Fibroblast of skin of right biceps (primary cell): ENCODE measurements at regions not wholly inside any gene's neighbourhood (a gene's known extent, or its start where the extent isn't known, plus 50 kb on each side); places are given as distances from the start of the nearest gene placed in this dataset.
A peak's percentile ranks its signal among the peaks of the same experiment; 100 is the strongest.
"Not testable (repeated sequence)": the region's sequence is repeated elsewhere in the genome, so short reads cannot be mapped to it uniquely, and the experiment has no call there.

ENCODE experiments used
- DNase-seq: peaks from one replicate; pipeline ENCODE4 v3.0.0-alpha.2; 2013

DNA sequence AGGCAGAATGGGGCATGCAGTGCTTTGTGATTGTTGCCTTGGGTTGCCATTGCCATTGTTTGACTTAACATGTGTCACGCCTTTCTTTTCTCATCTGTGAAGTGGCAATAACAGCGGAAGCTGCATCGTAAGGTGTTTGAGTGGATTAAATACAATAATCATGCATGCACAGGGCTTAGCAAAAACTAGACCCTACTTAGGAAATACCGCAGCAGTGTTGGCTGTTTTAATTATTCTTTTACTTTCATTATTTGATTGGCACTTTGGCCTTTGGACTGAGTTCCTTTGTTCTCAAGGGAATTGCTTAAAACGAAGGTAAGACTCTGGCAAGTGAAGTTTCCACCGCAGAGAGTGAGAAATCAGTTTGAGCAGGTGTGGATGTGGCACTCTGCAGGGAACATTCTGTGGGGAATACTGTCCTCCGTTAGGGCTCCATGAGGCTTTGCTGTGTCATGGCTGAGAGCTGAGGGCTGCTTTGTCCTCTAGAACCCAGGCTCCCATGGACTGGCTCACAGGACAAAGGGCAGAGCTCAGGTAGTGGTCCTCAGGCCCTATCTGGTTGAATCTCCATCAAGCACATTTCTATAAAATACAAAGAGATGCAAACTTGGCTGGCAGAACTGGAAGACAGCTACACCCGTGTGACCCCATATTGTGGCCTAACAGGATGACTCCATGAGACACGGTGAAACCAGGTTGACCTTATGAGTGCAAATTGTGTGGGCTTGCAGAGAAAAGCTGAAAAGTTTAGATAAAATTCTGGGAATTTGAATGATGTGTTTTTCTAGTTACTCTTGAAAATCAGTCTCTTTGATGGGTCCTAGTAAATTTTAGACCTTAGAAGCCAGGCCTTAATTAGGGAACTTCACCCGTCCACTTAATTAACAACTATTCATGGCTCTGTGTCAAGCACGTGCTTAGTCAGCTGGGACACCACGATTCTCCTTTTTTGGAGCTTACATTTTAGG lies 407.2 kb downstream of the KCNRG start:
- no peak for DNase-seq

- DNase-seq, result no peak
These were observed 409.7 kb downstream of the KCNRG start for GRCh38 chr13:50424993-50425392.

GRCh38 chr13:50425772-50426171 lies 410.5 kb downstream of the KCNRG start:
- no peak for DNase-seq

- no peak for DNase-seq
These were observed 411.7 kb downstream of the KCNRG start for GRCh38 chr13:50426927-50427326.

GRCh38 chr13:50427511-50427910 lies 412.3 kb downstream of the KCNRG start:
- DNase-seq, result not testable (repeated sequence)

DNA sequence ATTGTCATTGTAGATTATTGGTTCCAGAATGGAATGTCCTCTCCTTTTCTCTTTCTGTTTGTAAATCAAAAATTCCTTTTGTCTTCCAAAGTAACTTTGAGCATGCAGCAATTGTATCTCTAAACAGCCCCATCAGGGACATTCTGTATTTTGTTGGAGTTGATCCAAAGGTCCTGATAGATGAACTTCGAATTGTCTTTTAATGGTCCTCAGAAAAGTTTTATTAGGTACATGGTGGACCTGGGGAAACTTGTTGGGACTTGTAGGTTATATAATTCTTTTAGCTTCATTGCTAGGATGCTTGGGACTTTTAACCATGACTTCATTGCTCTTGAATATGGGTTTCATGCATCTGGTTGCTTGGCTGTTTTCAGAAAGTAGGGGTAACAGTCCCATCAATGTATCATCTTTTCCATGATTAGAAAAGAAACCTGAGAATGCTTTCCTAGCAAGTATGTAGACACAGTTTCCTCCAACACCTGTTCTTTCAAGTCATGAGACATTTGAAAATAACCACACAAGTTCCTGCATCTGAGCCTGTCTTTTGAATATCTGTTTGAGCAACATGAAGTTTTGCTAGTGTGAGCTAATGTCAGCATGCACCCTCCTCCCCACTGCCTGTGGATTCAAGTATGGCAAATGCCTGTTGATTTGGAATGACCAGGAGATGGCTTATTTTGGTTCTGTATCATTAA lies 413.1 kb downstream of the KCNRG start:
- DNase-seq, result no peak

DNA sequence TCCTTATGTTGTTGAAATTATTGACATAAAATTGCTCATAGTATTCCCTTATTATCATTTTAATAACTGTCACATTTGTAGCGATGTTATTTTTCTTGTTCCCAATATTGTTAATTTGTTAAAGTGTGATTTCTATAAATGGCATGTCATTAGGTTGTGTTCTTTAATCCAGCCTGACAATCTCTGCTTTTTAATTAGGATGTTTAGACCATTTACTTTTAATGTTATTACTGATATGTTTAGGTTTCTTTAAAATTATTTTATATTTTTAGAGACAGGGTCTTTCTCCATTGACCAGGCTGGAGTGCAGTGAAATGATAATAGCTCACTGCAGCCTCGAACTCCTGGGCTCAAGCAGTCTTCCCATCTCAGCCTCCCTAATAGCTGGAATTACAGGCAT lies 408.5 kb downstream of the DLEU7 start:
- no peak for DNase-seq

DNA sequence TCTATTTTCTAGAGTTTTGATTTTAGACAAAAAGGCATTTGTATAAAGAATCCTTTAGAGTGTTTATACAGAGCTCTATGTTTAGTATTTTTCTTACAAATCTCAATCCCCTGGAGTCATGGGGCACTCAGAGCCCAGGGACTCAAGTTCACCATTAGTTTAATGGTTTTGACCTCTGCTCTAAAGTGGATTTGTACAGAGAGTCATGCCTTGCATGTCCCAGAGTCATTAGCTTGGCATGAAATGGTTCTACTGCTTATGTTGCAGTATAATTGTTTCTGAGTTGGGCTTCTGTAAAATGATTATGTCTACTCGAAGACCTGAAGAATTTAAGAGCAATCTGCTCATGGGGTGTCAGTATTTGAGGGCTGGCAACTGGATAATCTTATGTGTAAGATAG lies 406.2 kb downstream of the DLEU7 start:
- peak; percentile 30 for DNase-seq

GRCh38 chr13:50438351-50438750 lies 405.1 kb downstream of the DLEU7 start:
- no peak for DNase-seq

DNA sequence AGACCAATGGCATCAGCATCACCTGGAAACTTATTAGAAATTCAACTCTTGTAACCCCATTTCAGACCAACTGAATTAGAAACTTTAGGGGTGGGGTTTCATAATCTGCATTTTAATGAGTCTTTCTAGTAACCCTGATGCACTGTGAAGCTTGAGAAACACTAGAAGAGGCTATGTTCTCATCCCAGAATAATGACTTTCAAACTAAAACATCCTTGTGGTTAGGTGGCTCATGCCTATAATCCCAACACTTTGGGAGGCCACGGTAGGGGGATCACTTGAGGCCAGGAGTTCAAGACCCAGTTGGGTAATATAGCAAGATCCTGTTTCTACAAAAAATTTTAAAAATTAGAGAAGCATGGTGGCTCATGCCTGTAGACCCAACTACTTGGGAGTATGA lies 402.4 kb downstream of the DLEU7 start:
- DNase-seq, result peak; percentile 56

DNA sequence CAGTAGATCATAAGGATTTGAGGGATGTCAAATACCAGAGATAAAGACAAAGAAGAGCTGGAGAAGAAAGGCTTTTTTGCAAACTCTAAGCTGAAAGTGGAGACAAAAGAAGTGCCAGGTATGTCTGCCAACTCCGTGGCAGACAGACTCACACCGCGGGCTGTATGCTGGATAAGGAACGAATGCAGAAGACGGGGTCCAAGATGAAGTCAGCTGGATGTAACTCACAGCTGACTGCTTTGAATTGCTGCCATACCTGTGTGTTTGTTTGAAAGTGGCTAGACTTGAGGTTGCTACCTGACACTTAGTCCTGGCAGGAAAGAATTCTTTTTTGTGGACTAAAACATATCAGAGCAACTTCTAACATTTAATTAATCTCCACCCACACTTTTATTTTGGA lies 398.8 kb downstream of the DLEU7 start:
- no peak for DNase-seq

GRCh38 chr13:50446611-50447010 lies 396.9 kb downstream of the DLEU7 start:
- peak; percentile 73 for DNase-seq

DNA sequence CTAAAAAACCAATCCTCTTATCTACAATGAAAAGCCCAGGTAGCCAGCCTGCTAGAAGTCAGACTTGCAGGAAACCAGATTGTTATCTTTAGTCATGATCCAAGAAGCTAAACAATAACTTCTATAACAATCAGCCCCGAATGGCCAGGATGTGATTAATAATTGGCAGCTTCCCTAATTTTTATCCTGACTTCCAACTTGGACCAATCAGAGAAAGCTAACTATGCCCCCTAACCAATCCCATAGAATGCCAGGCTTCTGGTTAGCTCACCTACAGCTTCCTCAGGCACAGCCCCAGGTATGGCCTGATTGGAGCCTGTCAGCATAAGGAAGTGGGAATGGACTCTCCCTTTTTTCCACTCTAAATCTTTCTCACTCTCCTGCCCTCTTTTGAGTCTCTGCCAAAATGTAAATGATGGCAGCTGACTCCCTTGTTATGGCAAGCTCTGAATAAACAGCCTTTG lies 394.9 kb downstream of the DLEU7 start:
- no peak for DNase-seq

GRCh38 chr13:50449465-50449864 lies 394.0 kb downstream of the DLEU7 start:
- no peak for DNase-seq

- no peak for DNase-seq
These were observed 393.2 kb downstream of the DLEU7 start for GRCh38 chr13:50450279-50450678.

GRCh38 chr13:50451609-50452008 lies 391.9 kb downstream of the DLEU7 start:
- DNase-seq, result no peak

- no peak for DNase-seq
These were observed 391.5 kb downstream of the DLEU7 start for GRCh38 chr13:50452028-50452427.

- DNase-seq, result no peak
These were observed 390.7 kb downstream of the DLEU7 start for GRCh38 chr13:50452756-50453155.

GRCh38 chr13:50453188-50453587 lies 390.3 kb downstream of the DLEU7 start:
- DNase-seq, result no peak

GRCh38 chr13:50456111-50456510 lies 387.4 kb downstream of the DLEU7 start:
- no peak for DNase-seq

- DNase-seq, result no peak
These were observed 385.8 kb downstream of the DLEU7 start for GRCh38 chr13:50457415-50458393.

- DNase-seq, result no peak
These were observed 384.4 kb downstream of the DLEU7 start for GRCh38 chr13:50459046-50459445.

- no peak for DNase-seq
These were observed 383.8 kb downstream of the DLEU7 start for GRCh38 chr13:50459658-50460057.
